ENCODE measurements at regions not wholly inside any gene's neighbourhood (a gene's known extent, or its start where the extent isn't known, plus 50 kb on each side); places are given as distances from the start of the nearest gene placed in this dataset.

DNA sequence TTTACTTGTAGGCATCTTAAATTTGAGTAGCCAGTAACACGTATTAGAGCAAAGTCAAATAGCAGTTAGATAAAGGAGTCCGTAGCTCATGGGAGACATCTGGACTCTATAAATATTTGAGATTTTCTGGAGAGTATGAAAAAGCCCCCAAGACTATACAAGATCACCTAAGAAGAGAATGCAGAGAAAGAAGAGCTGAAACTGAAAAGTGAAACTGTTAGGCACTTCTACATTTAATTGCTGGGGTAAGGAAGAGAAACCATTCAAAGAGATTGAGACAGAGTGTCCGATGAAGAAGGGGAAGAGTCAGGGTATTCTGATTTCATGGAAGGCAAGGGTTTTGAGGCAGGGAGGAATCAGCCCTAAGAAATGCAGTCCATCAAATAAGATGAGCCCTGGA is 2372.1 kb downstream of the MAT2B start:
- no peak overlapping the region for H3K4me3 ChIP-seq (ENCODE audit: low read length)

DNA sequence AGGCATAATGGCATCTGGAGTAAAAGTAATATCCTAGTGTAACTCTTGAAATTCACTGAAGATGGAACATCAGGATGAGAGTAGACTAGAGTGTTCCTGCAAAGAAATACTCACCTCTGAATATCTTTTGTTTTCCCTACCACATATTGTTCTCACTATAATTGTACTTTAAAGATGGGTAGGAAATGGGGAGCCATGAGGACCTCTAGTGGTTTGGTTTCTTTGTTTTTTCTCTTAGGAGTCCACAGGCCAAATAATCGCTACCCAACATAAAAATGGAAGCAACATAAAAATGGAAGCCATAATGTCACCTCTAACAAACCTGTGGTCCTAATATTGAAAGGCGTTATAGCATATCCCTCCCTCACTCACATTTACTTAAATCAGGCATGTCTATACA is 2375.8 kb downstream of the MAT2B start:
- TF ChIP-seq, protein P1, sequence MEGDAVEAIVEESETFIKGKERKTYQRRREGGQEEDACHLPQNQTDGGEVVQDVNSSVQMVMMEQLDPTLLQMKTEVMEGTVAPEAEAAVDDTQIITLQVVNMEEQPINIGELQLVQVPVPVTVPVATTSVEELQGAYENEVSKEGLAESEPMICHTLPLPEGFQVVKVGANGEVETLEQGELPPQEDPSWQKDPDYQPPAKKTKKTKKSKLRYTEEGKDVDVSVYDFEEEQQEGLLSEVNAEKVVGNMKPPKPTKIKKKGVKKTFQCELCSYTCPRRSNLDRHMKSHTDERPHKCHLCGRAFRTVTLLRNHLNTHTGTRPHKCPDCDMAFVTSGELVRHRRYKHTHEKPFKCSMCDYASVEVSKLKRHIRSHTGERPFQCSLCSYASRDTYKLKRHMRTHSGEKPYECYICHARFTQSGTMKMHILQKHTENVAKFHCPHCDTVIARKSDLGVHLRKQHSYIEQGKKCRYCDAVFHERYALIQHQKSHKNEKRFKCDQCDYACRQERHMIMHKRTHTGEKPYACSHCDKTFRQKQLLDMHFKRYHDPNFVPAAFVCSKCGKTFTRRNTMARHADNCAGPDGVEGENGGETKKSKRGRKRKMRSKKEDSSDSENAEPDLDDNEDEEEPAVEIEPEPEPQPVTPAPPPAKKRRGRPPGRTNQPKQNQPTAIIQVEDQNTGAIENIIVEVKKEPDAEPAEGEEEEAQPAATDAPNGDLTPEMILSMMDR (IDR thresholded peaks at IDR 0.05; ENCODE audit: insufficient read depth, low read depth, low read length, missing control alignments): no peak
- no peak for DNase-seq (ENCODE audit: low read depth)
- H3K4me3 ChIP-seq (ENCODE audit: low read length): no peak overlapping the region

More for the DNA sequence above, 2372.1 kb downstream of the MAT2B start:
- no peak for DNase-seq (ENCODE audit: low read depth)
- TF ChIP-seq, protein P1 (IDR thresholded peaks at IDR 0.05; ENCODE audit: insufficient read depth, low read depth, low read length, missing control alignments): no peak

DNA sequence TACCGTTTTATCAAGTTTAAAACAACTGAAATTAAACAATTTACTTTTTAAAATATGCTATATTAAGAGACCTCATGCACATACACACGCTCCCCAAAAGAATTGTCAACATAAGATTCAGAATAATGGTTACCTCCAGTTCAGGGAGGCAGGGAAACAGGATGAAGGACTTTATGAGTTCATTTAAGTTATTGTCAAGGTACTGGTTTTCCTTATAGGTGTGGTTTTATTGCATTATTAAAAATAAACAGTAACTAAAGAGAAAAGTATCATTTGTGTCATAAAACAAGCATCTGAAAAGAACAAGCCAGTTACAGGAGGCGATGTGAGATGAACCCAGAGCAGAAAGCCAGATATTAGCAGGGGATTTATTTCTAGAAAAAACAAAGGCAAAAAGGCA is 2376.7 kb downstream of the MAT2B start:
- DNase-seq (ENCODE audit: low read depth): no peak
- TF ChIP-seq, protein P1 (IDR thresholded peaks at IDR 0.05; ENCODE audit: insufficient read depth, low read depth, low read length, missing control alignments): no peak
- no peak overlapping the region for H3K4me3 ChIP-seq (ENCODE audit: low read length)

DNA sequence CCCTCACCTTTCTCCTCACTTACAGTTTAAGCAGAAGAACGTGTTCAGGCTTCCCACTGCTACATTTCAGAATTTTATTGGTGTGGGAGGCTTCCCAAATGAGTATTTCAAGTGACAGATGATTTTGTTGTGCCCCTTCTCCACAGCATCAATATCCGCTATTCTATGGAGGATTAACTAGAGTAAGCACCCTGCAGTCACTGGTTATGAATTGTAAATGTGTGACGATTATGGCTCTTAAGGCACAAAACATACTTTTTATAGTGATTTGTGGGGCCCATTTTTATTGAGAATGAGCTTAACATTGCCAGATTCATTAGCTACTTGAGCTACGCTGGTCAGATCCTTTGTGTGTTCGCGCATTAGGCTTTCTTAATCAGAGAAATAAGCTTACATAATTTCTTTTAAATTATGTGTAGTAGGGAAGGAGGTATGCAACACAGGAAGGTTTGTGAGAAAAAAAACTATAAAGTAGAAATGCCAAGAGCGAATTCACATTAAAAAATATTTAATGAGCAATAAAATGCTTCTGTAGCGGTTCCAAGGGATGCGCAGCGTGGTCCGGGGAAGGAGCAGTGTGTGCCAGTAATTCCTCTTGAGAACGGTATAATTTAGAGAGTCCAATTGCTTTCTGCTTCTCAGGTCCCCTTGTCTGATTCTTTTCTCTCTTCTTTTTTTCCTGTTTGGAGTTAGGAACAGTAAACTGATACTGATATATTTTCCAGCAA is 2380.4 kb downstream of the MAT2B start:
- DNase-seq (ENCODE audit: low read depth): no peak
- H3K4me3 ChIP-seq (ENCODE audit: low read length): no peak overlapping the region
- TF ChIP-seq, protein P1 (IDR thresholded peaks at IDR 0.05; ENCODE audit: insufficient read depth, low read depth, low read length, missing control alignments): no peak

DNA sequence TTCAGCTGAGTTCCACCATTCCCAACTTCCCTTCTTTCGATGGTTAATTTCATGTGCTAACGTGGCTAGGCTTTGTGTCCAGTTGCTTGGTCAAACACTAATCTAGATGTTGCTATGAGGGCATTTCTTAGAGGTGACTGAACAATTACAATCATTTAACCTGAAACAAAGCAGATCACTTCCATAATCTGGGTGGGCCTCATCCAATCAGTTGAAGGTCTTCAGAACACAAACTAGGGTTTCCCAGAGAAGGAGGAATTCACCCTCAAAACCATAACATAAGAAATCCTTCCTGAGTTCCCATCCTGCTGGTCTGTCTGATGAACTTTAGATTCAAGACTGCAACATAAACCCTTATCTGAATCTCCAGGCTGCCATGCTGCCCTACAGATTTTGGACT is 2381.7 kb downstream of the MAT2B start:
- no peak for DNase-seq (ENCODE audit: low read depth)
- TF ChIP-seq, protein P1 (IDR thresholded peaks at IDR 0.05; ENCODE audit: insufficient read depth, low read depth, low read length, missing control alignments): no peak
- H3K4me3 ChIP-seq (ENCODE audit: low read length): no peak overlapping the region

DNA sequence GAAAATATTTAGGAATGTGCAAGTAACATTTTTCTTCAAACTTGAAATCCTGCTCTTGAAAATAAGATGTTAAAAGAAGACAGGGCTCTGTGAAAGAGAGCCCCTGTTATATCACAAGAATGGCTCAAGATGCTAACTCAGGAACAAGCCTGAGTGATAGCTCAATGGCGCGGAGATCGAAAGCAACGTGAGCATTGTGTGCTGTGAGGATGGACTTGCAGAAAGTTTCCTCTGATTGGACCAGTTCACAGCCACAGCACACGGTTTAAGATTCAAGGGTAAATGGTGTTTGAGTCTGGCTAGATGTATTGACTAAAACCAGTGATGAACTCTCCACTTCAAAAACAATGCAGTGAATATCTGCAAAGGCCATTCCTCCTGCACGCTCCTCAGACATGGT is 2387.0 kb downstream of the MAT2B start:
- no peak overlapping the region for H3K4me3 ChIP-seq (ENCODE audit: low read length)
- no peak for DNase-seq (ENCODE audit: low read depth)
- TF ChIP-seq, protein P1 (IDR thresholded peaks at IDR 0.05; ENCODE audit: insufficient read depth, low read depth, low read length, missing control alignments): no peak

DNA sequence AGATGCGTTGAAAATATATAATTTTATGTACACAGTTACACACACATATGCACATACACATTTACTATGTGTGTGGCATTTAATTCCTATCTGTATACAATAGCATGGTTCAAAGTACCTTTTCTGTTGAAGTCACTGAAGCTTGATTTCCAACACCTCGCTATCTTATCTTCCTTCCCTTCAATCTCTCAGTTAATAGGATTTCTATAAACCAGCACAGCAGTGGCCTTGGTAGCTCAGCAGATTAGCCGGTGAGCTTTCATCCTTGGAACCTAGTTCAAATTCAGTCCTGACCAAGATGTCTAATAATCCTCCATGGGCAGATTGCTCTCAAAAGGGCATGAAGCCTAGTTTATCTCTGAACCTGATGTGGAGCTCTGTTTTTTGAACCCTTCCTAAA is 2389.5 kb downstream of the MAT2B start:
- no peak for DNase-seq (ENCODE audit: low read depth)
- H3K4me3 ChIP-seq (ENCODE audit: low read length): no peak overlapping the region
- TF ChIP-seq, protein P1 (IDR thresholded peaks at IDR 0.05; ENCODE audit: insufficient read depth, low read depth, low read length, missing control alignments): no peak
